ENCODE measurements at regions not wholly inside any gene's neighbourhood (a gene's known extent, or its start where the extent isn't known, plus 50 kb on each side); places are given as distances from the start of the nearest gene placed in this dataset.

- Histone ChIP-seq H3K79me2 (ENCODE audit: insufficient read depth, low read length) (no peaks in the 10 kb centered on the region), H3K27ac (ENCODE audit: low read depth, low read length) (no peak overlapping the region), H3F3A (ENCODE audit: insufficient read depth) (no peaks in the 10 kb centered on the region), H3K4me3 (ENCODE audit: insufficient read depth, low read length, poor library complexity, severe bottlenecking) (no peak overlapping the region), H2AFZ (ENCODE audit: low read depth, low read length, severe bottlenecking) (no peak overlapping the region), H3K4me2 (ENCODE audit: low read depth, low read length, poor library complexity, severe bottlenecking) (no peak overlapping the region), H3K27me3 (ENCODE audit: low read length) (no peaks in the 10 kb centered on the region), H3K9me3 (ENCODE audit: insufficient read depth, low read length) (no peaks in the 10 kb centered on the region), H3K9me2 (replicated peaks; ENCODE audit: insufficient read depth, low read length) (no peaks in the 10 kb centered on the region), H3K36me3 (ENCODE audit: low read length) (no peaks in the 10 kb centered on the region), H4K20me1 (ENCODE audit: low read depth, low read length) (no peaks in the 10 kb centered on the region), H3K9ac (ENCODE audit: low read length) (no peak overlapping the region)
- no peak for TF ChIP-seq EZH2phosphoT487 (conservative IDR thresholded peaks at IDR 0.05; ENCODE audit: low read length)
- TF ChIP-seq CTCF (IDR thresholded peaks at IDR 0.05; ENCODE audit: insufficient read depth, low read length, poor library complexity, severe bottlenecking) = no peak
Observed at GRCh38 chr18:43772907-43773306, 495.6 kb upstream of the SYT4 start.

- H3K9me2 ChIP-seq (replicated peaks; ENCODE audit: insufficient read depth, low read length) = no peaks in the 10 kb centered on the region
- no peak for TF ChIP-seq EZH2phosphoT487 (conservative IDR thresholded peaks at IDR 0.05; ENCODE audit: low read length)
- TF ChIP-seq CTCF (IDR thresholded peaks at IDR 0.05; ENCODE audit: insufficient read depth, low read length, poor library complexity, severe bottlenecking) = no peak
Observed at GRCh38 chr18:43774497-43774896, 497.2 kb upstream of the SYT4 start.

GRCh38 chr18:43775591-43775990 lies 498.3 kb upstream of the SYT4 start:
- no peaks in the 10 kb centered on the region for H3F3A ChIP-seq (ENCODE audit: insufficient read depth)
- no peaks in the 10 kb centered on the region for H3K9me2 ChIP-seq (replicated peaks; ENCODE audit: insufficient read depth, low read length)
- no peaks in the 10 kb centered on the region for H3K36me3 ChIP-seq (ENCODE audit: low read length)
- no peaks in the 10 kb centered on the region for H3K9me3 ChIP-seq (ENCODE audit: insufficient read depth, low read length)
- H3K27me3 ChIP-seq (ENCODE audit: low read length) = no peaks in the 10 kb centered on the region
- H4K20me1 ChIP-seq (ENCODE audit: low read depth, low read length) = no peaks in the 10 kb centered on the region
- no peak overlapping the region for H3K4me2 ChIP-seq (ENCODE audit: low read depth, low read length, poor library complexity, severe bottlenecking)
- no peak overlapping the region for H2AFZ ChIP-seq (ENCODE audit: low read depth, low read length, severe bottlenecking)
- H3K9ac ChIP-seq (ENCODE audit: low read length) = no peak overlapping the region
- no peak overlapping the region for H3K4me3 ChIP-seq (ENCODE audit: insufficient read depth, low read length, poor library complexity, severe bottlenecking)
- no peaks in the 10 kb centered on the region for H3K79me2 ChIP-seq (ENCODE audit: insufficient read depth, low read length)
- H3K27ac ChIP-seq (ENCODE audit: low read depth, low read length) = no peak overlapping the region
- TF ChIP-seq CTCF (IDR thresholded peaks at IDR 0.05; ENCODE audit: insufficient read depth, low read length, poor library complexity, severe bottlenecking) (no peak), EZH2phosphoT487 (conservative IDR thresholded peaks at IDR 0.05; ENCODE audit: low read length) (no peak)

More at GRCh38 chr18:43774497-43774896, 497.2 kb upstream of the SYT4 start:
- Histone ChIP-seq H2AFZ (ENCODE audit: low read depth, low read length, severe bottlenecking) (no peak overlapping the region), H3K27me3 (ENCODE audit: low read length) (no peaks in the 10 kb centered on the region), H3K36me3 (ENCODE audit: low read length) (no peaks in the 10 kb centered on the region), H4K20me1 (ENCODE audit: low read depth, low read length) (no peaks in the 10 kb centered on the region), H3K9me3 (ENCODE audit: insufficient read depth, low read length) (no peaks in the 10 kb centered on the region), H3K4me3 (ENCODE audit: insufficient read depth, low read length, poor library complexity, severe bottlenecking) (no peak overlapping the region), H3K4me2 (ENCODE audit: low read depth, low read length, poor library complexity, severe bottlenecking) (no peak overlapping the region), H3K79me2 (ENCODE audit: insufficient read depth, low read length) (no peaks in the 10 kb centered on the region), H3K9ac (ENCODE audit: low read length) (no peak overlapping the region), H3K27ac (ENCODE audit: low read depth, low read length) (no peak overlapping the region), H3F3A (ENCODE audit: insufficient read depth) (no peaks in the 10 kb centered on the region)

Data from SU-DHL-6 (cell line).